Rectal smooth muscle tissue (tissue), 1 donor: ENCODE measurements at regions not wholly inside any gene's neighbourhood (a gene's known extent, or its start where the extent isn't known, plus 50 kb on each side); places are given as distances from the start of the nearest gene placed in this dataset.

Experiments used
- H3K27ac ChIP-seq: one replicate; pipeline ENCODE4 v1.7.0; 2013; ENCODE audit warnings: low read depth, low read length, inconsistent platforms
- H3K27me3 ChIP-seq: one replicate; pipeline ENCODE4 v1.7.0; 2013; ENCODE audit warnings: low read length; ENCODE audit not compliant: control insufficient read depth, insufficient read depth
- H3K36me3 ChIP-seq: one replicate; pipeline ENCODE4 v1.7.0; 2013; ENCODE audit warnings: low read length; ENCODE audit not compliant: control insufficient read depth, insufficient read depth
- H3K4me1 ChIP-seq: one replicate; pipeline ENCODE4 v1.7.0; 2013; ENCODE audit warnings: low read length; ENCODE audit not compliant: control insufficient read depth, insufficient read depth
- H3K4me3 ChIP-seq: one replicate; pipeline ENCODE4 v1.7.0; 2013; ENCODE audit warnings: low read length
- H3K9ac ChIP-seq: one replicate; pipeline ENCODE4 v1.7.0; 2013; ENCODE audit warnings: low read length

GRCh38 chr5:102040326-102040725, 255.8 kb downstream of the SLCO4C1 start:
- H3K4me1 ChIP-seq, result no peaks in the 10 kb centered on the region

DNA sequence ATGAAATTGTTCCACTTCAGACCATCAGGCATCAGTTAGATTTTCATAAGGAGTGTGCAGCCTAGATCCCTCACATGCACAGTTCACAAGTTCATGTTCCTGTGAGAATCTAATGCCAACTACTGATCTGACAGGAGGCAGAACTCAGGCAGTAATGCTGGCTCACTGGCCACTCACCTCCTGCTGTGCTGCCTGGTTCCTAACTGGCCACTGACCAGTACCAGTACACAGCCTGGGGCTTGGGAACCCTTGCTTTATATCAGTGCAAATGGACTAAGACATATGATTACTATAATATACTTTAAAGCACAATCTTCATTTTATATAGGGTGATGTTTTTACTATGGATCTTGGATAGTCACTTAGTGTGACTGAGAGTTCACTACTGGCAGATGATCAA, 259.2 kb downstream of the SLCO4C1 start:
- Histone ChIP-seq H3K4me3 (no peak overlapping the region), H3K9ac (no peak overlapping the region), H3K4me1 (no peaks in the 10 kb centered on the region), H3K27me3 (no peaks in the 10 kb centered on the region), H3K27ac (no peak overlapping the region), H3K36me3 (no peaks in the 10 kb centered on the region)

More at GRCh38 chr5:102040326-102040725, 255.8 kb downstream of the SLCO4C1 start:
- Histone ChIP-seq H3K4me3 (no peak overlapping the region), H3K36me3 (no peaks in the 10 kb centered on the region), H3K9ac (no peak overlapping the region), H3K27ac (no peak overlapping the region), H3K27me3 (no peaks in the 10 kb centered on the region)

- Histone ChIP-seq H3K36me3 (no peaks in the 10 kb centered on the region), H3K9ac (no peak overlapping the region), H3K27ac (no peak overlapping the region), H3K27me3 (no peaks in the 10 kb centered on the region), H3K4me3 (no peak overlapping the region), H3K4me1 (no peaks in the 10 kb centered on the region)
These were observed 264.4 kb downstream of the SLCO4C1 start for GRCh38 chr5:102031711-102032110.

- H3K27ac ChIP-seq, result no peak overlapping the region
- H3K4me1 ChIP-seq, result no peaks in the 10 kb centered on the region
- H3K9ac ChIP-seq, result no peak overlapping the region
- no peaks in the 10 kb centered on the region for H3K27me3 ChIP-seq
- H3K4me3 ChIP-seq, result no peak overlapping the region
- H3K36me3 ChIP-seq, result no peaks in the 10 kb centered on the region
These were observed 277.4 kb downstream of the SLCO4C1 start for GRCh38 chr5:102018690-102019089.

DNA sequence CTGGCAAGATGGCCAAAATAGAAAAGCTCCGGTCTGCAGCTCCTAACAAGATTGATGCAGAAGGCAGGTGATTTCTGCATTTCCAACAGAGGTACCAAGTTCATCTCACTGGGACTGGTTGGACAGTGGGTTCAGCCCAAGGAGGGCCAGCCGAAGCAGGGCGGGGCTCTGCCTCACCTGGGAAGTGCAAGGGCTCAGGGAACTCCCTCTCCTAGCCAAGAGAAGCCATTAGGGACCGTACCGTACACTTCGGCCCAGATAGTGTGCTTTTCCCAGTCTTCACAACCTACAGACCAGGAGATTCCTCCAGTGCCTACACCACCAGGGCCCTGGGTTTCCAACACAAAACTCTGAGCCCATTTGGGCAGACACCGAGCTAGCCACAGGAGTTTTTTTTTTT, 277.8 kb downstream of the SLCO4C1 start:
- Histone ChIP-seq H3K4me3 (no peak overlapping the region), H3K36me3 (no peaks in the 10 kb centered on the region), H3K9ac (no peak overlapping the region), H3K27ac (no peak overlapping the region), H3K4me1 (no peaks in the 10 kb centered on the region), H3K27me3 (no peaks in the 10 kb centered on the region)

- H3K9ac ChIP-seq, result no peak overlapping the region
- H3K27ac ChIP-seq, result no peak overlapping the region
- no peak overlapping the region for H3K4me3 ChIP-seq
- no peaks in the 10 kb centered on the region for H3K4me1 ChIP-seq
- no peaks in the 10 kb centered on the region for H3K36me3 ChIP-seq
- H3K27me3 ChIP-seq, result no peaks in the 10 kb centered on the region
These were observed 281.7 kb downstream of the SLCO4C1 start for GRCh38 chr5:102014371-102014770.

DNA sequence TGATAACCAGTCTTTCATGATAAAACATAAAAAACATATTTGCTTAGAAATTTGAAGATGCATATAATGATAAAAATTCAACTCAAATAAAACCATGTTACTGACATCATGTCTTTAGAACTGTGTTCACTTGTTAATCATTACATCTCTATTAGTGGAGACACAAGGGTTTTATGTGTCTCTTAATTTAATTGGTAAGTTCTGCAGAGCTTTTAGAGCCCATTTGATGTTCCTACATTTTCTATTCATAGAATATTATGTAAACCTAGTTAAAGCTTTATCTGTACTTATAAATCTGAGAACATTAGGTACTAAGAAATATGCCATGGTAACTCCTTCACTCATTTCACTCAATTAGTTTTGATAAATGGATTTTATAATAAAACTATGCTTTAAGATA, 285.4 kb downstream of the SLCO4C1 start:
- Histone ChIP-seq H3K9ac (no peak overlapping the region), H3K4me1 (no peaks in the 10 kb centered on the region), H3K27ac (no peak overlapping the region), H3K4me3 (no peak overlapping the region), H3K27me3 (no peaks in the 10 kb centered on the region), H3K36me3 (no peaks in the 10 kb centered on the region)

DNA sequence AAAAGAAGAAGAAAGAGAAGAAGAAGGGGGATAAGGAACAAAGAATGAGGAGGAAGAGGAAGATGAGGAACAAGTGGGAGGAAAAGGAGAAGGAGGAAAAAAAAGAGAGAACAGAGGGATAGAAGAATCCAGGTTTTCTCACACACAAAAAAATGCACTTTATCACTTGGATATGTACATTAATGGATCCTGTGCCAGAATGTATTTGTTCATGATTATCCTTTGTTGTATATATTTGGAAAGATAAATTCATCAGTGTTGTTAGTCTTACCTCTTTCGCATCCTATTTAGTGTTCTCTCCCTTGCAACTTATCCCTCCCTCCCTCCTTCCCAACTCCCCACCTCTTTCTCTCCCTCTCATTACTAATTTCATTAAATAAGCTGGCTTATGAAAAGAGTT, 298.8 kb downstream of the SLCO4C1 start:
- Histone ChIP-seq H3K9ac (no peak overlapping the region), H3K27ac (no peak overlapping the region), H3K36me3 (no peaks in the 10 kb centered on the region), H3K27me3 (no peaks in the 10 kb centered on the region), H3K4me3 (no peak overlapping the region), H3K4me1 (no peaks in the 10 kb centered on the region)

- no peak overlapping the region for H3K4me3 ChIP-seq
- H3K9ac ChIP-seq, result no peak overlapping the region
- no peaks in the 10 kb centered on the region for H3K4me1 ChIP-seq
- H3K36me3 ChIP-seq, result no peaks in the 10 kb centered on the region
- H3K27me3 ChIP-seq, result no peaks in the 10 kb centered on the region
- no peak overlapping the region for H3K27ac ChIP-seq
These were observed 300.5 kb downstream of the SLCO4C1 start for GRCh38 chr5:101995585-101995984.

GRCh38 chr5:101991486-101991885, 304.6 kb downstream of the SLCO4C1 start:
- Histone ChIP-seq H3K4me3 (no peak overlapping the region), H3K27ac (no peak overlapping the region), H3K9ac (no peak overlapping the region), H3K4me1 (no peaks in the 10 kb centered on the region), H3K36me3 (no peaks in the 10 kb centered on the region), H3K27me3 (no peaks in the 10 kb centered on the region)

DNA sequence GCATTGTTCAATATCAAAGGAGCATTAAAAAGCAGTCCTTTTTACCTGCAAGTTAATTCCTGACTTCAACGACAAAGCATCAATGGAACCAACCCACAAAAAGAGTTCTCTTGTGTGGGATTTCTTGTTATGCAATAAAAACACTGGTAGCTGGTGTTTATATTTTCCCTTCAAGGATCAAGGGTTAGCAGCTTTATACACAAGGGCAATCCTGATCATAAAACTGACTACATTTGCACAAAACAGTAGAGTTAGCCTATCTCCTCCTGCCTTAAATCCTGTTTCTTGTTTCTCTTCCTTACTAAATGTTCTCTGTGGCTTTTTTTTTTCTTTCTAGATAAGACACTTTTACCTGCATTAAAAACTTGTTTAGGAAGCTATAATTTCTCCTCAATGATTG, 306.4 kb downstream of the SLCO4C1 start:
- H3K4me3 ChIP-seq, result no peak overlapping the region
- no peak overlapping the region for H3K27ac ChIP-seq
- no peak overlapping the region for H3K9ac ChIP-seq
- no peaks in the 10 kb centered on the region for H3K4me1 ChIP-seq
- no peaks in the 10 kb centered on the region for H3K36me3 ChIP-seq
- H3K27me3 ChIP-seq, result no peaks in the 10 kb centered on the region

GRCh38 chr5:101977729-101978345, 318.2 kb downstream of the SLCO4C1 start:
- no peaks in the 10 kb centered on the region for H3K27me3 ChIP-seq
- no peak overlapping the region for H3K27ac ChIP-seq
- H3K36me3 ChIP-seq, result no peaks in the 10 kb centered on the region
- H3K9ac ChIP-seq, result no peak overlapping the region
- H3K4me1 ChIP-seq, result no peaks in the 10 kb centered on the region
- no peak overlapping the region for H3K4me3 ChIP-seq

DNA sequence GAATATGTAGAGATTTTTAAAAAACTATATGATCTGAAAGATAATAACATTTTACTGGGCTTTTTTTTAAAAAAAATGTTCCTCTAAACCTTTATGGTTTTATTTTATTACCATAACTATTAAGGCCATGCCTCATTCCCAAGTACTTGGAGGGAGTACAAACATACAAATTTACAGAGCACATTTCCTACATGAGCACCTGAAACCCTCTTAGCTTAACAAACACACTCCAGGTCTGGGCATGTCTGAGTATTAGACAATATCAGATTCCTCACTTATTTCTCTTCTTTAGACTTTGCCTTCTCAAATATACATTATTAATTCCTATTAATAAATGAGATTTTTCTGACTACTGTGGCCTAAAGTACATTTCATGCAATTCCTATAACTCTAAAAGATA, 319.2 kb downstream of the SLCO4C1 start:
- Histone ChIP-seq H3K27ac (no peak overlapping the region), H3K4me1 (no peaks in the 10 kb centered on the region), H3K9ac (no peak overlapping the region), H3K4me3 (no peak overlapping the region), H3K36me3 (no peaks in the 10 kb centered on the region), H3K27me3 (no peaks in the 10 kb centered on the region)
